ENCODE measurements at regions not wholly inside any gene's neighbourhood (a gene's known extent, or its start where the extent isn't known, plus 50 kb on each side); places are given as distances from the start of the nearest gene placed in this dataset.

GRCh38 chr6:78101387-78101786 lies 448.5 kb downstream of the MEI4 start:
- ATAC-seq (no peak), DNase-seq (no peak)
- Histone ChIP-seq H3K27ac (ENCODE audit: low read length) (no peak overlapping the region), H3K4me1 (ENCODE audit: control insufficient read depth, insufficient read depth, low read length) (no peaks in the 10 kb centered on the region), H3K4me3 (ENCODE audit: low read length) (no peak overlapping the region), H3K9me3 (ENCODE audit: control insufficient read depth, low read length) (no peaks in the 10 kb centered on the region), H3K27me3 (ENCODE audit: control insufficient read depth, insufficient read depth) (no peaks in the 10 kb centered on the region)
- 76% methylated on average over 1 of the region's 1 CpG for WGBS
- intact Hi-C loops (cut with DNase I), result no loop called here

GRCh38 chr6:78110641-78111040 lies 457.8 kb downstream of the MEI4 start:
- no peak overlapping the region for H3K4me3 ChIP-seq (ENCODE audit: low read length)
- H3K27ac ChIP-seq (ENCODE audit: low read length), result no peak overlapping the region

GRCh38 chr6:78117966-78118365 lies 465.1 kb downstream of the MEI4 start:
- H3K27ac ChIP-seq (ENCODE audit: low read length), result no peak overlapping the region
- ATAC-seq, result no peak
- H3K9me3 ChIP-seq (ENCODE audit: control insufficient read depth, low read length), result no peaks in the 10 kb centered on the region
- DNase-seq, result no peak
- H3K4me3 ChIP-seq (ENCODE audit: low read length), result no peak overlapping the region
- no peaks in the 10 kb centered on the region for H3K27me3 ChIP-seq (ENCODE audit: control insufficient read depth, insufficient read depth)
- 56% methylated on average over 1 of the region's 1 CpG for WGBS
- H3K4me1 ChIP-seq (ENCODE audit: control insufficient read depth, insufficient read depth, low read length), result no peaks in the 10 kb centered on the region
- intact Hi-C loops (cut with DNase I), result no loop called here

More at GRCh38 chr6:78110641-78111040, 457.8 kb downstream of the MEI4 start:
- DNase-seq (no peak), ATAC-seq (no peak)
- no peaks in the 10 kb centered on the region for H3K9me3 ChIP-seq (ENCODE audit: control insufficient read depth, low read length)
- intact Hi-C loops (cut with DNase I), result no loop called here
- H3K4me1 ChIP-seq (ENCODE audit: control insufficient read depth, insufficient read depth, low read length), result no peaks in the 10 kb centered on the region
- H3K27me3 ChIP-seq (ENCODE audit: control insufficient read depth, insufficient read depth), result no peaks in the 10 kb centered on the region

GRCh38 chr6:78131521-78131920 lies 478.7 kb downstream of the MEI4 start:
- DNase-seq (peak in 1 of 3 donors; percentile 11), ATAC-seq (no peak)
- Histone ChIP-seq H3K9me3 (ENCODE audit: control insufficient read depth, low read length) (no peaks in the 10 kb centered on the region), H3K27ac (ENCODE audit: low read length) (no peak overlapping the region), H3K4me1 (ENCODE audit: control insufficient read depth, insufficient read depth, low read length) (no peaks in the 10 kb centered on the region), H3K4me3 (ENCODE audit: low read length) (no peak overlapping the region), H3K27me3 (ENCODE audit: control insufficient read depth, insufficient read depth) (no peaks in the 10 kb centered on the region)
- intact Hi-C loops (cut with DNase I), result no loop called here
- 77% methylated on average over 1 of the region's 1 CpG for WGBS

GRCh38 chr6:78132671-78133410 lies 480.0 kb downstream of the MEI4 start:
- WGBS, result 80% methylated on average over 8 of the region's 8 CpGs

GRCh38 chr6:78150425-78150824 lies 497.6 kb downstream of the MEI4 start:
- Histone ChIP-seq H3K4me1 (ENCODE audit: control insufficient read depth, insufficient read depth, low read length) (no peaks in the 10 kb centered on the region), H3K4me3 (ENCODE audit: low read length) (no peak overlapping the region), H3K27me3 (ENCODE audit: control insufficient read depth, insufficient read depth) (no peaks in the 10 kb centered on the region), H3K9me3 (ENCODE audit: control insufficient read depth, low read length) (no peaks in the 10 kb centered on the region), H3K27ac (ENCODE audit: low read length) (no peak overlapping the region)
- intact Hi-C loops (cut with DNase I), result no loop called here
- no peak for ATAC-seq
- 66% methylated on average over 3 of the region's 3 CpGs for WGBS
- no peak for DNase-seq

More at GRCh38 chr6:78132671-78133410, 480.0 kb downstream of the MEI4 start:
- no peaks in the 10 kb centered on the region for H3K9me3 ChIP-seq (ENCODE audit: control insufficient read depth, low read length)
- H3K27ac ChIP-seq (ENCODE audit: low read length), result no peak overlapping the region
- no peak overlapping the region for H3K4me3 ChIP-seq (ENCODE audit: low read length)
- no peaks in the 10 kb centered on the region for H3K27me3 ChIP-seq (ENCODE audit: control insufficient read depth, insufficient read depth)
- no peaks in the 10 kb centered on the region for H3K4me1 ChIP-seq (ENCODE audit: control insufficient read depth, insufficient read depth, low read length)
- no peak for ATAC-seq
- intact Hi-C loops (cut with DNase I), result no loop called here
- DNase-seq, result no peak

- no peaks in the 10 kb centered on the region for H3K27me3 ChIP-seq (ENCODE audit: control insufficient read depth, insufficient read depth)
- intact Hi-C loops (cut with DNase I), result no loop called here
- H3K27ac ChIP-seq (ENCODE audit: low read length), result no peak overlapping the region
- H3K4me1 ChIP-seq (ENCODE audit: control insufficient read depth, insufficient read depth, low read length), result no peaks in the 10 kb centered on the region
- H3K4me3 ChIP-seq (ENCODE audit: low read length), result no peak overlapping the region
- DNase-seq, result no peak
- H3K9me3 ChIP-seq (ENCODE audit: control insufficient read depth, low read length), result no peaks in the 10 kb centered on the region
- no peak for ATAC-seq
Observed at GRCh38 chr6:78153976-78154375, 501.1 kb downstream of the MEI4 start.

- 85% methylated on average over 2 of the region's 2 CpGs for WGBS
- H3K27me3 ChIP-seq (ENCODE audit: control insufficient read depth, insufficient read depth), result no peaks in the 10 kb centered on the region
- no peaks in the 10 kb centered on the region for H3K9me3 ChIP-seq (ENCODE audit: control insufficient read depth, low read length)
- no peak for DNase-seq
- no peak overlapping the region for H3K4me3 ChIP-seq (ENCODE audit: low read length)
- no peak overlapping the region for H3K27ac ChIP-seq (ENCODE audit: low read length)
- intact Hi-C loops (cut with DNase I), result no loop called here
- H3K4me1 ChIP-seq (ENCODE audit: control insufficient read depth, insufficient read depth, low read length), result no peaks in the 10 kb centered on the region
- ATAC-seq, result no peak
Observed at GRCh38 chr6:78157606-78158005, 504.8 kb downstream of the MEI4 start.

GRCh38 chr6:78188891-78189290 lies 536.1 kb downstream of the MEI4 start:
- Histone ChIP-seq H3K27me3 (ENCODE audit: control insufficient read depth, insufficient read depth) (no peaks in the 10 kb centered on the region), H3K4me1 (ENCODE audit: control insufficient read depth, insufficient read depth, low read length) (no peaks in the 10 kb centered on the region), H3K9me3 (ENCODE audit: control insufficient read depth, low read length) (no peaks in the 10 kb centered on the region), H3K4me3 (ENCODE audit: low read length) (no peak overlapping the region), H3K27ac (ENCODE audit: low read length) (no peak overlapping the region)
- DNase-seq, result no peak
- no peak for ATAC-seq
- WGBS, result 56% methylated on average over 2 of the region's 2 CpGs
- intact Hi-C loops (cut with DNase I), result no loop called here

GRCh38 chr6:78192057-78192456 lies 539.2 kb downstream of the MEI4 start:
- intact Hi-C loops (cut with DNase I), result no loop called here
- no peak overlapping the region for H3K27ac ChIP-seq (ENCODE audit: low read length)
- ATAC-seq (no peak), DNase-seq (no peak)
- H3K4me1 ChIP-seq (ENCODE audit: control insufficient read depth, insufficient read depth, low read length), result no peaks in the 10 kb centered on the region
- no peaks in the 10 kb centered on the region for H3K27me3 ChIP-seq (ENCODE audit: control insufficient read depth, insufficient read depth)
- no peak overlapping the region for H3K4me3 ChIP-seq (ENCODE audit: low read length)
- WGBS, result 44% methylated on average over 1 of the region's 1 CpG
- no peaks in the 10 kb centered on the region for H3K9me3 ChIP-seq (ENCODE audit: control insufficient read depth, low read length)

- intact Hi-C loops (cut with DNase I), result no loop called here
- ATAC-seq, result no peak
- H3K9me3 ChIP-seq (ENCODE audit: control insufficient read depth, low read length), result no peaks in the 10 kb centered on the region
Observed at GRCh38 chr6:78199044-78199443, 546.2 kb downstream of the MEI4 start.

GRCh38 chr6:78222226-78222625 lies 569.4 kb downstream of the MEI4 start:
- DNase-seq (no peak), ATAC-seq (no peak)
- no peaks in the 10 kb centered on the region for H3K9me3 ChIP-seq (ENCODE audit: control insufficient read depth, low read length)
- no peaks in the 10 kb centered on the region for H3K27me3 ChIP-seq (ENCODE audit: control insufficient read depth, insufficient read depth)
- WGBS, result 43% methylated on average over 3 of the region's 3 CpGs
- no peaks in the 10 kb centered on the region for H3K4me1 ChIP-seq (ENCODE audit: control insufficient read depth, insufficient read depth, low read length)
- no peak overlapping the region for H3K4me3 ChIP-seq (ENCODE audit: low read length)
- intact Hi-C loops (cut with DNase I), result no loop called here
- H3K27ac ChIP-seq (ENCODE audit: low read length), result no peak overlapping the region

More at GRCh38 chr6:78199044-78199443, 546.2 kb downstream of the MEI4 start:
- WGBS, result 65% methylated on average over 5 of the region's 5 CpGs
- Histone ChIP-seq H3K27me3 (ENCODE audit: control insufficient read depth, insufficient read depth) (no peaks in the 10 kb centered on the region), H3K4me1 (ENCODE audit: control insufficient read depth, insufficient read depth, low read length) (no peaks in the 10 kb centered on the region), H3K4me3 (ENCODE audit: low read length) (no peak overlapping the region), H3K27ac (ENCODE audit: low read length) (no peak overlapping the region)
- DNase-seq, result no peak
